Stimulated activated CD8-positive, alpha-beta memory T cell treated with anti-CD3 and anti-CD28 coated beads, Interleukin-15, amount 100 ng/mL, for 48 hours (primary cell): ENCODE measurements at regions not wholly inside any gene's neighbourhood (a gene's known extent, or its start where the extent isn't known, plus 50 kb on each side); places are given as distances from the start of the nearest gene placed in this dataset.

Experiments used
- DNase-seq, 2 donors: peaks; one replicate each; pipeline ENCODE4 v3.0.0-alpha.2; 2020; ENCODE audit warnings: low read depth in 2 of 2

- DNase-seq: no peak
Observed at GRCh38 chr7:15921576-15921975, 235.1 kb upstream of the MEOX2 start.

GRCh38 chr7:15920953-15921352 is 234.5 kb upstream of the MEOX2 start:
- no peak for DNase-seq

- DNase-seq: no peak
Observed at GRCh38 chr7:15916681-15917380, 230.3 kb upstream of the MEOX2 start.

GRCh38 chr7:15915686-15916293 is 229.3 kb upstream of the MEOX2 start:
- no peak for DNase-seq

- DNase-seq: no peak
Observed at GRCh38 chr7:15914611-15915010, 228.1 kb upstream of the MEOX2 start.

GRCh38 chr7:15906436-15906835 is 220.0 kb upstream of the MEOX2 start:
- DNase-seq: no peak

GRCh38 chr7:15905251-15906040 is 219.0 kb upstream of the MEOX2 start:
- no peak for DNase-seq

- no peak for DNase-seq
Observed at GRCh38 chr7:15891151-15891881, 204.8 kb upstream of the MEOX2 start.

GRCh38 chr7:15889507-15889906 is 203.0 kb upstream of the MEOX2 start:
- no peak for DNase-seq

GRCh38 chr7:15888090-15888489 is 201.6 kb upstream of the MEOX2 start:
- DNase-seq: no peak

GRCh38 chr7:15886626-15887025 is 200.1 kb upstream of the MEOX2 start:
- DNase-seq: no peak

GRCh38 chr7:15885678-15886077 is 199.2 kb upstream of the MEOX2 start:
- no peak for DNase-seq

- no peak for DNase-seq
Observed at GRCh38 chr7:15874774-15875173, 188.3 kb upstream of the MEOX2 start.

- DNase-seq: no peak
Observed at GRCh38 chr7:15870347-15870746, 183.9 kb upstream of the MEOX2 start.

GRCh38 chr7:15867441-15867840 is 181.0 kb upstream of the MEOX2 start:
- no peak for DNase-seq

GRCh38 chr7:15866753-15867152 is 180.3 kb upstream of the MEOX2 start:
- DNase-seq: no peak

- no peak for DNase-seq
Observed at GRCh38 chr7:15864626-15864991, 178.1 kb upstream of the MEOX2 start.

GRCh38 chr7:15863951-15864625 is 177.6 kb upstream of the MEOX2 start:
- no peak for DNase-seq

- no peak for DNase-seq
Observed at GRCh38 chr7:15862781-15863165, 176.3 kb upstream of the MEOX2 start.

- DNase-seq: no peak
Observed at GRCh38 chr7:15862016-15862780, 175.7 kb upstream of the MEOX2 start.
